ENCODE measurements at regions not wholly inside any gene's neighbourhood (a gene's known extent, or its start where the extent isn't known, plus 50 kb on each side); places are given as distances from the start of the nearest gene placed in this dataset.

DNA sequence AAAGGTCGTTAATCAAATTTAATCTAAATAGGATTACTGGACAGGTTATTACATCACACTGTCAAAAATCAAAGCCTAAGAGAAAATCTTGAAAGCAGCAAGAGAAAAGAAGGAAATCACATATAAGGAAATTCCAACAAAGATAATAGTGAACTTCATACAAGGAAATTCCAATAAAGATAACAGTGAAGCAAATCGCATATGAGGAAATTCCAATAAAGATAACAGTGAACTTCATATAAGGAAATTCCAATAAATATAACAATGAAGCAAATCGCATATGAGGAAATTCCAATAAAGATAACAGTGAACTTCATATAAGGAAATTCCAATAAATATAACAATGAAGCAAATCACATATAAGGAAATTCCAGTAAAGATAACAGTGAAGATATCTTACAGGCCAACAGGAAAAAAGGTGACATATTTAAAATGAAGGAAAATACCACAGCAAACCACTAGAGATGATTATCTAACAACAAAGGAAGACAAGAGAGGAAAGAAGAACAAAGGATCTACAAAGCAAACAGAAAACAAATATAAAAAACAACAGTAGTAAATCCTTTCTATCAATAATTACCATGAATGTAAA is 787.7 kb downstream of the CCDC85A start:
- no peaks in the 10 kb centered on the region for H3K4me1 ChIP-seq (ENCODE audit: control insufficient read depth in 2 of 2, insufficient read depth in 2 of 2, low read length in 2 of 2)

DNA sequence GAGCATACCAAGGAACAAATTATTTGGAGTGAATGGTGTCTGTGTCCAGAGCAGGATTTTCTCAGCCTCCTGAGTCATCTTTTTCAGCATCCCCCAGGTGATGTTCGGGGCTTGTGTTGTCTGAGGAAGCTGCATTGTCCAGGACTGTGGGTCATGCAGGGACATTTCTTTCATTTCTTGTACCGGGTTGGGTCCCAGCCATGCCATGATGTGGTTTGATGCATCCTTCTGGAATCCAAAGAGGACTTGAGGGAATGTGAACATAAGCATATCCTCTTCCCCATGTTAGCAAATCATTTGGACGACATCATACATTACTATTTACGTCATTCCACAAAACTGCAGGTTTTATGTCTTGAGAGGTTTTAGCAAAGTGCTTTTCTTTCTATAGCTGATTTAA is 797.8 kb downstream of the CCDC85A start:
- no peaks in the 10 kb centered on the region for H3K4me1 Mint-ChIP-seq
- H3K36me3 Mint-ChIP-seq = no peaks in the 10 kb centered on the region
- H3K4me3 ChIP-seq (ENCODE audit: low read length) = no peak overlapping the region
- H3K4me1 ChIP-seq (ENCODE audit: control insufficient read depth in 2 of 2, insufficient read depth in 2 of 2, low read length in 2 of 2) = no peaks in the 10 kb centered on the region
- H3K9me3 ChIP-seq (ENCODE audit: control insufficient read depth in 2 of 3, low read length in 3 of 3) = peaks cover 0 to 20% (median 0%) of the 10 kb centered on the region in 3 experiments
- peaks cover 4 to 35% (median 16%) of the 10 kb centered on the region in 11 donors for H3K9me3 Mint-ChIP-seq
- ATAC-seq (no peak), DNase-seq (no peak)
- H3K27ac Mint-ChIP-seq = no peak overlapping the region
- no peaks in the 10 kb centered on the region for H3K27me3 ChIP-seq (ENCODE audit: control insufficient read depth in 2 of 2, insufficient read depth in 2 of 2, low read length in 2 of 2)
- H3K27me3 Mint-ChIP-seq = no peaks in the 10 kb centered on the region
- POLR2A ChIA-PET = no interaction called here
- intact Hi-C loops (cut with micrococcal nuclease) = no loop called here
- H3K27ac ChIP-seq (ENCODE audit: low read depth, low read length) = no peak overlapping the region
- no peaks in the 10 kb centered on the region for H3K36me3 ChIP-seq (ENCODE audit: control insufficient read depth in 2 of 3, insufficient read depth in 3 of 3, low read length in 3 of 3)
- CTCF ChIA-PET = no interaction called here
- H3K4me3 Mint-ChIP-seq = no peak overlapping the region

More for the DNA sequence above, 787.7 kb downstream of the CCDC85A start:
- H3K36me3 Mint-ChIP-seq = no peaks in the 10 kb centered on the region
- no peak overlapping the region for H3K4me3 ChIP-seq (ENCODE audit: low read length)
- H3K27ac Mint-ChIP-seq = no peak overlapping the region
- intact Hi-C loops (cut with micrococcal nuclease) = no loop called here
- no peaks in the 10 kb centered on the region for H3K9me3 ChIP-seq (ENCODE audit: control insufficient read depth in 2 of 3, low read length in 3 of 3)
- H3K27me3 ChIP-seq (ENCODE audit: control insufficient read depth in 2 of 2, insufficient read depth in 2 of 2, low read length in 2 of 2) = no peaks in the 10 kb centered on the region
- DNase-seq (no peak), ATAC-seq (no peak)
- peaks cover 0 to 32% (median 3%) of the 10 kb centered on the region in 11 donors for H3K9me3 Mint-ChIP-seq
- no peaks in the 10 kb centered on the region for H3K4me1 Mint-ChIP-seq
- ChIA-PET CTCF (no interaction called here), POLR2A (no interaction called here)
- no peak overlapping the region for H3K27ac ChIP-seq (ENCODE audit: low read depth, low read length)
- H3K36me3 ChIP-seq (ENCODE audit: control insufficient read depth in 2 of 3, insufficient read depth in 3 of 3, low read length in 3 of 3) = no peaks in the 10 kb centered on the region
- no peaks in the 10 kb centered on the region for H3K27me3 Mint-ChIP-seq
- no peak overlapping the region for H3K4me3 Mint-ChIP-seq

DNA sequence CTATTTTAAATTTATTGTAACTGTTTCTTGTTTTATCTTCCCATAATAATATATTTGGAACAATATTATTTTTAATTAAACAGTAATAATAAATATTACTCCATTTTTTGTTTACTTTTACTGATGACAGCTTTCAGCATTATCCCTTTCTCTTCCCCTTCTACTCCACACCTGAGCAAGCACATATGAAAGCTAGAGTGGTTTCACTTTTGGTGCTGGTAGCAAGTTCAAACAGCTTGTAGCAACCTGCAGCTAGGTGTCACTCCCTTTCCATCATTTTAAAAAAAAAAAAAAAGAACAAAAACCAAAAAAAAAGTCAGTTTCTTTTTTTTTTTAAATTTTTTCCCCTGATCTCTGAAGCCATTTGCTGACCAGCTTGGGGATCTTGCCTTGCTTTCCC is 801.8 kb downstream of the CCDC85A start:
- no peak overlapping the region for H3K4me3 Mint-ChIP-seq
- peaks cover 4 to 24% (median 8%) of the 10 kb centered on the region in 11 donors for H3K9me3 Mint-ChIP-seq
- H3K27ac Mint-ChIP-seq = no peak overlapping the region
- intact Hi-C loops (cut with micrococcal nuclease) = no loop called here
- Histone ChIP-seq H3K9me3 (ENCODE audit: control insufficient read depth in 2 of 3, low read length in 3 of 3) (peaks cover 0 to 11% (median 0%) of the 10 kb centered on the region in 3 experiments), H3K4me1 (ENCODE audit: control insufficient read depth in 2 of 2, insufficient read depth in 2 of 2, low read length in 2 of 2) (no peaks in the 10 kb centered on the region), H3K4me3 (ENCODE audit: low read length) (no peak overlapping the region), H3K36me3 (ENCODE audit: control insufficient read depth in 2 of 3, insufficient read depth in 3 of 3, low read length in 3 of 3) (no peaks in the 10 kb centered on the region), H3K27ac (ENCODE audit: low read depth, low read length) (no peak overlapping the region), H3K27me3 (ENCODE audit: control insufficient read depth in 2 of 2, insufficient read depth in 2 of 2, low read length in 2 of 2) (no peaks in the 10 kb centered on the region)
- ChIA-PET POLR2A (no interaction called here), CTCF (no interaction called here)
- H3K4me1 Mint-ChIP-seq = no peaks in the 10 kb centered on the region
- ATAC-seq (no peak), DNase-seq (no peak)
- H3K36me3 Mint-ChIP-seq = no peaks in the 10 kb centered on the region
- no peaks in the 10 kb centered on the region for H3K27me3 Mint-ChIP-seq

DNA sequence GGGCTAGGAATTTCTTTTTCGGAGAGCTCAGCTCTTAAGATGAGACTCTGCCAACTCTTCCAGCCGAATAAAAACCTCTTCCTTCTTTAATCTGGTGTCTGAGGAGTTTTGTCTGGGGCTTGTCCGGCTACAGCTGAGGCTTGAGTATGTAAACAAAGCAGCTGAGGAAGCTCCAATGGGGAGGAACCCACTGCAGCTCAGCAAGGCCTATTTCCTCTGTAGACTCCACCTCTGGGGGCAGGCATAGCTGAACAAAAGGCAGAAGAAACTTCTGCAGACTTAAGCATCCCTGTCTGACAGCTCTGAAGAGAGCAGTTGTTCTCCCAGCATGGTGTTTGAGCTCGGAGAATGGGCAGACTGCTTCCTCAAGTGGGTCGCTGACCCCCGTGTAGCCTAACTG is 838.7 kb downstream of the CCDC85A start:
- Histone ChIP-seq H3K27ac (ENCODE audit: low read depth, low read length) (no peak overlapping the region), H3K4me1 (ENCODE audit: control insufficient read depth in 2 of 2, insufficient read depth in 2 of 2, low read length in 2 of 2) (no peaks in the 10 kb centered on the region), H3K4me3 (ENCODE audit: low read length) (no peak overlapping the region), H3K36me3 (ENCODE audit: control insufficient read depth in 2 of 3, insufficient read depth in 3 of 3, low read length in 3 of 3) (no peaks in the 10 kb centered on the region), H3K9me3 (ENCODE audit: control insufficient read depth in 2 of 3, low read length in 3 of 3) (no peaks in the 10 kb centered on the region), H3K27me3 (ENCODE audit: control insufficient read depth in 2 of 2, insufficient read depth in 2 of 2, low read length in 2 of 2) (no peaks in the 10 kb centered on the region)
- ChIA-PET CTCF (no interaction called here), POLR2A (no interaction called here)
- Mint-ChIP-seq H3K9me3 (peaks cover 5 to 39% (median 15%) of the 10 kb centered on the region in 11 donors), H3K36me3 (peaks cover 0 to 8% (median 0%) of the 10 kb centered on the region in 5 donors), H3K4me3 (no peak overlapping the region), H3K27me3 (no peaks in the 10 kb centered on the region), H3K27ac (no peak overlapping the region), H3K4me1 (no peaks in the 10 kb centered on the region)
- intact Hi-C loops (cut with micrococcal nuclease) = no loop called here
- ATAC-seq (no peak), DNase-seq (no peak)

DNA sequence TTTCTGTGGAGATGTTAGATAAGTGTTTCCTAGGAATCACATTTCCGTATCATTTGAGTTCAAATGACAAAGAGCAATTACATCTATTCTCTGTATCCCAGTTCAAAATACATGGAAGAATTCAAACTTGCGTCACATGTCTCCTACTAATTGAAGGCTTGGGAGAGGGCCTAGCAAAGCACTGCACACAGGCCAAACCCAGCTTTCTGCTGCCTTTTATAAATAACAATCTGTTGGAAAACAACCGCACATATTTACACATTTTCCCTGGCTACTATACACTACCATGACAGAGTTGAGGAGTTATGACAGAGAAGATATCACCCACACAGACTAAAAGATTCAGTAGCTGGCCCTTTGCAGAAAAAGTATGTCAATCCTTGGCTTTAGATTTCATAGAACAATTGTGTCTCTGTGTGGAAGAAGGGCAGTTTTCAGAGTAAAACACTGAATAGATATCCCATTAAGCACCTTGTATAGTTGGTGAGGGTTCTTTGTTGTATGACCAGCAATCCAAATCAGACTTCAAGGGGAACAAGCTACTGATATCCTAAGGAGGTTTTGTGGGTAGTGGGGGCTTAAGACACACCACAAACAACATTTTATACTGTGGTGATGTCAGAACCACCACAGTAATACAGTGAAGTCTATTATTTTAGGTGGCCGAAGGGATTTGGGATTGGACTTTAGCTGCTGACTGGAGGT is 861.3 kb downstream of the CCDC85A start:
- H3K9me3 ChIP-seq (ENCODE audit: control insufficient read depth in 2 of 3, low read length in 3 of 3) = no peaks in the 10 kb centered on the region
- POLR2A ChIA-PET = no interaction called here
- no peaks in the 10 kb centered on the region for H3K27me3 Mint-ChIP-seq
- CTCF ChIA-PET = no interaction called here
- peaks cover 0 to 23% (median 8%) of the 10 kb centered on the region in 11 donors for H3K9me3 Mint-ChIP-seq
- no peak overlapping the region for H3K4me3 Mint-ChIP-seq
- H3K4me1 Mint-ChIP-seq = no peaks in the 10 kb centered on the region
- ATAC-seq = no peak
- no peaks in the 10 kb centered on the region for H3K36me3 ChIP-seq (ENCODE audit: control insufficient read depth in 2 of 3, insufficient read depth in 3 of 3, low read length in 3 of 3)
- H3K36me3 Mint-ChIP-seq = peaks cover 0 to 5% (median 0%) of the 10 kb centered on the region in 5 donors
- H3K4me1 ChIP-seq (ENCODE audit: control insufficient read depth in 2 of 2, insufficient read depth in 2 of 2, low read length in 2 of 2) = no peaks in the 10 kb centered on the region
- no peak overlapping the region for H3K27ac ChIP-seq (ENCODE audit: low read depth, low read length)
- no peak overlapping the region for H3K27ac Mint-ChIP-seq
- no peaks in the 10 kb centered on the region for H3K27me3 ChIP-seq (ENCODE audit: control insufficient read depth in 2 of 2, insufficient read depth in 2 of 2, low read length in 2 of 2)
- intact Hi-C loops (cut with micrococcal nuclease) = no loop called here
- no peak overlapping the region for H3K4me3 ChIP-seq (ENCODE audit: low read length)
- no peak for DNase-seq

DNA sequence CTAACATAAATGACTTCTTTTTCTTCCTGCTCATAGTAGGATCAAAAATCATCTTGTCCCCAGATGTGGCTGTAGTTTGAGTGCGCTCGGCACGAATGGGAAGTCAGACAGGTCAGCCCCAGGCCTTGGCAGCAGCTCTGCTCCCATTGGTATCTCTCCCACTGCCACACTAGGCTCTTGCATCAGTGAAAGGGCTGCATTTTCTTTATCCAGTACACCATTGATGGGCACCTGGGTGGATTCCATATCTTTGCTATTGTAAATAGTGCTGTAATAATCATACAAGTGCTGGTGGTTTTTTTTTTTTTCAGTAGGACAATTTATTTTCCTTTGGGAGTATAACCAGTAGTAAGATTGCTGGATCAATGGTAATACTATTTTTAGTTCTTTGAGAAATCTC is 865.5 kb downstream of the CCDC85A start:
- no peaks in the 10 kb centered on the region for H3K27me3 Mint-ChIP-seq
- no peak overlapping the region for H3K4me3 ChIP-seq (ENCODE audit: low read length)
- POLR2A ChIA-PET = no interaction called here
- H3K9me3 ChIP-seq (ENCODE audit: control insufficient read depth in 2 of 3, low read length in 3 of 3) = no peaks in the 10 kb centered on the region
- H3K9me3 Mint-ChIP-seq = peaks cover 0 to 18% (median 4%) of the 10 kb centered on the region in 11 donors
- H3K4me3 Mint-ChIP-seq = no peak overlapping the region
- no peaks in the 10 kb centered on the region for H3K36me3 Mint-ChIP-seq
- DNase-seq = no peak
- no peaks in the 10 kb centered on the region for H3K36me3 ChIP-seq (ENCODE audit: control insufficient read depth in 2 of 3, insufficient read depth in 3 of 3, low read length in 3 of 3)
- H3K27me3 ChIP-seq (ENCODE audit: control insufficient read depth in 2 of 2, insufficient read depth in 2 of 2, low read length in 2 of 2) = no peaks in the 10 kb centered on the region
- intact Hi-C loops (cut with micrococcal nuclease) = no loop called here
- H3K27ac Mint-ChIP-seq = no peak overlapping the region
- H3K4me1 Mint-ChIP-seq = no peaks in the 10 kb centered on the region
- H3K4me1 ChIP-seq (ENCODE audit: control insufficient read depth in 2 of 2, insufficient read depth in 2 of 2, low read length in 2 of 2) = no peaks in the 10 kb centered on the region
- CTCF ChIA-PET = no interaction called here
- no peak for ATAC-seq
- no peak overlapping the region for H3K27ac ChIP-seq (ENCODE audit: low read depth, low read length)

DNA sequence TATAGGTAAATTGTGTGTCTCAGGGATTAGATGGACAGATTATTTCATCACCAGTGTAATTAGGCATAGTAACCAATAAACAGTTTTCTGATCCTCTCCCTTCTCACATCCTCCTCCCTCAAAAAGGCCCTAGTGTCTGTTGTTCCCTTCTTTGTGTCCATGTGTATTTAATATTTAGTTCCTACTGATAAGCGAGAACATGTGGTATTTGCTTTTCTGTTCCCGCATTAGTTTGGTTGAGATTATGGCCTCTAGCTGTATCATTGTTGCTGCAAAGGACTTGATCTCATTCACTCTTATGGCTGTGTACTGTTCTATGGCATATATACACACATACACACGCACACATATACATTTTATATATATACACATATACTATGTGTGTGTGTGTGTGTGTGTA is 866.2 kb downstream of the CCDC85A start:
- H3K4me1 Mint-ChIP-seq = no peaks in the 10 kb centered on the region
- Histone ChIP-seq H3K4me3 (ENCODE audit: low read length) (no peak overlapping the region), H3K36me3 (ENCODE audit: control insufficient read depth in 2 of 3, insufficient read depth in 3 of 3, low read length in 3 of 3) (no peaks in the 10 kb centered on the region), H3K27me3 (ENCODE audit: control insufficient read depth in 2 of 2, insufficient read depth in 2 of 2, low read length in 2 of 2) (no peaks in the 10 kb centered on the region), H3K9me3 (ENCODE audit: control insufficient read depth in 2 of 3, low read length in 3 of 3) (no peaks in the 10 kb centered on the region), H3K4me1 (ENCODE audit: control insufficient read depth in 2 of 2, insufficient read depth in 2 of 2, low read length in 2 of 2) (no peaks in the 10 kb centered on the region), H3K27ac (ENCODE audit: low read depth, low read length) (no peak overlapping the region)
- no peak overlapping the region for H3K27ac Mint-ChIP-seq
- intact Hi-C loops (cut with micrococcal nuclease) = no loop called here
- DNase-seq (no peak), ATAC-seq (no peak)
- CTCF ChIA-PET = no interaction called here
- H3K9me3 Mint-ChIP-seq = peaks cover 0 to 19% (median 4%) of the 10 kb centered on the region in 11 donors
- H3K4me3 Mint-ChIP-seq = no peak overlapping the region
- H3K36me3 Mint-ChIP-seq = no peaks in the 10 kb centered on the region
- POLR2A ChIA-PET = no interaction called here
- no peaks in the 10 kb centered on the region for H3K27me3 Mint-ChIP-seq

Data from naive thymus-derived CD4-positive, alpha-beta T cell (primary cell).